ENCODE measurements at regions not wholly inside any gene's neighbourhood (a gene's known extent, or its start where the extent isn't known, plus 50 kb on each side); places are given as distances from the start of the nearest gene placed in this dataset.
"Not testable (repeated sequence)": the region's sequence is repeated elsewhere in the genome, so short reads cannot be mapped to it uniquely, and the experiment has no call there.

DNA sequence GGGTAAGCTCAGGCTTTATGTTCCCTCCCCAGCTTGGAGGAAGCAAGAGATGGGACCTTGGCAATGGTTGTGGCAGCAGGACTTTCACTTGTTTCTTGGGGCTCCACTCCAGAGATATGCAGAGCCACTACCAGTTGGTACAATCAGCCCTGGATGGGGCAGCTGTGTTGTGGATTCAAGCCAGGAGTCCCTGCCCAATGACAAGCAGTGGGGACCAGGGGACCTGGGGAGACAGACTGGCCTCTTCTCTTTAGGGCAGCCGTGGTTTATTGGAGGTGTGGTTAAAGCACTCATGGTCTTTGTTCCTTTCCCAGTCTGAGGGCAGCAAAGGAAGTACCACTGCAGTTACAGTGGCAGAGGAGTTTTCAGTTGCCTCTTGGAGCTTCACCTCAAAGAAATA, 856.1 kb downstream of the TTLL7 start:
- TF ChIP-seq, protein P1, sequence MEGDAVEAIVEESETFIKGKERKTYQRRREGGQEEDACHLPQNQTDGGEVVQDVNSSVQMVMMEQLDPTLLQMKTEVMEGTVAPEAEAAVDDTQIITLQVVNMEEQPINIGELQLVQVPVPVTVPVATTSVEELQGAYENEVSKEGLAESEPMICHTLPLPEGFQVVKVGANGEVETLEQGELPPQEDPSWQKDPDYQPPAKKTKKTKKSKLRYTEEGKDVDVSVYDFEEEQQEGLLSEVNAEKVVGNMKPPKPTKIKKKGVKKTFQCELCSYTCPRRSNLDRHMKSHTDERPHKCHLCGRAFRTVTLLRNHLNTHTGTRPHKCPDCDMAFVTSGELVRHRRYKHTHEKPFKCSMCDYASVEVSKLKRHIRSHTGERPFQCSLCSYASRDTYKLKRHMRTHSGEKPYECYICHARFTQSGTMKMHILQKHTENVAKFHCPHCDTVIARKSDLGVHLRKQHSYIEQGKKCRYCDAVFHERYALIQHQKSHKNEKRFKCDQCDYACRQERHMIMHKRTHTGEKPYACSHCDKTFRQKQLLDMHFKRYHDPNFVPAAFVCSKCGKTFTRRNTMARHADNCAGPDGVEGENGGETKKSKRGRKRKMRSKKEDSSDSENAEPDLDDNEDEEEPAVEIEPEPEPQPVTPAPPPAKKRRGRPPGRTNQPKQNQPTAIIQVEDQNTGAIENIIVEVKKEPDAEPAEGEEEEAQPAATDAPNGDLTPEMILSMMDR (IDR thresholded peaks at IDR 0.05): not testable (repeated sequence)
- TF ChIP-seq EP300 (IDR thresholded peaks at IDR 0.05; ENCODE audit: low read depth); POLR2AphosphoS5 (IDR thresholded peaks at IDR 0.05); POLR2A (IDR thresholded peaks at IDR 0.05): not testable (repeated sequence)
